ENCODE measurements at regions not wholly inside any gene's neighbourhood (a gene's known extent, or its start where the extent isn't known, plus 50 kb on each side); places are given as distances from the start of the nearest gene placed in this dataset.

DNA sequence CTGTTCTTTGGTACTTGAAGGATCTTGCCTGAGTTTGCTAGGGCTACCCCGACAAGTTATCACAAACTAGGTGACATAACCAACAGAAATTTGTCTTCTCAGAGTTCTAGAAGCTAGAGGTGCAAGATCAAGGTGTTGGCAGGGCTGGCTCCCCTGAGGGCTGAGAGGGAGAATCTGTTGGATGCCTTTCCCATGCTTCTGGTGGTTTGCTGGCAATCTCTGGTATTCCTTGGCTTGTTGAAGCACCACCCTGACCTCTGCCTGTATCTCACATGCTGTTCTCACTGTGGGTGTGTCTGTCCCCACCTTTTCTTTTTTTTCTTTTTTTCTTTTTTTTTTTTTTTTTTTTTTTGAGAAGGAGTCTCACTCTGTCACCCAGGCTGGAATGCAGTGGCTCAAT is 81.2 kb downstream of the VCPKMT start:
- no peak overlapping the region for H3K9ac ChIP-seq (ENCODE audit: low read length)
- 100% methylated on average over 1 of the region's 1 CpG for WGBS (ENCODE audit: insufficient coverage)
- H3K79me2 ChIP-seq (ENCODE audit: control insufficient read depth, insufficient read depth, low read length): peaks cover 9% of the 10 kb centered on the region
- H4K20me1 ChIP-seq (ENCODE audit: control insufficient read depth, insufficient read depth, low read length, poor library complexity, severe bottlenecking): no peaks in the 10 kb centered on the region
- H3K4me3 Mint-ChIP-seq: no peak overlapping the region
- H3K27ac ChIP-seq (ENCODE audit: low read length in 2 of 2): no peak overlapping the region
- no peaks in the 10 kb centered on the region for H3K9me3 ChIP-seq (ENCODE audit: control extremely low read depth in 1 of 3, control insufficient read depth in 2 of 3, insufficient read depth in 1 of 3, low read length in 2 of 3)
- ChIA-PET CTCF (interaction anchor here (0.7 to 1.4 kb wide), 3 partner anchors 24 to 172 kb away, joined by 3 read pairs; no protein-coding TSS in a partner anchor), POLR2A (no interaction called here)
- peaks cover 0 to 42% of the 10 kb centered on the region in 2 experiments for H3K36me3 ChIP-seq (replicated peaks in 1 of 2; ENCODE audit: control extremely low read depth in 1 of 2, control insufficient read depth in 1 of 2, extremely low read depth in 1 of 2, insufficient read depth in 2 of 2, low read length in 1 of 2)
- DNase-seq: no peak
- H3K27ac Mint-ChIP-seq: no peak overlapping the region
- intact Hi-C loops (cut with micrococcal nuclease): no loop called here
- H3K4me1 ChIP-seq (ENCODE audit: control insufficient read depth in 2 of 2, insufficient read depth in 2 of 2, low read length in 2 of 2): peaks cover 24 to 26% of the 10 kb centered on the region in 2 donors
- TF ChIP-seq, protein P1, sequence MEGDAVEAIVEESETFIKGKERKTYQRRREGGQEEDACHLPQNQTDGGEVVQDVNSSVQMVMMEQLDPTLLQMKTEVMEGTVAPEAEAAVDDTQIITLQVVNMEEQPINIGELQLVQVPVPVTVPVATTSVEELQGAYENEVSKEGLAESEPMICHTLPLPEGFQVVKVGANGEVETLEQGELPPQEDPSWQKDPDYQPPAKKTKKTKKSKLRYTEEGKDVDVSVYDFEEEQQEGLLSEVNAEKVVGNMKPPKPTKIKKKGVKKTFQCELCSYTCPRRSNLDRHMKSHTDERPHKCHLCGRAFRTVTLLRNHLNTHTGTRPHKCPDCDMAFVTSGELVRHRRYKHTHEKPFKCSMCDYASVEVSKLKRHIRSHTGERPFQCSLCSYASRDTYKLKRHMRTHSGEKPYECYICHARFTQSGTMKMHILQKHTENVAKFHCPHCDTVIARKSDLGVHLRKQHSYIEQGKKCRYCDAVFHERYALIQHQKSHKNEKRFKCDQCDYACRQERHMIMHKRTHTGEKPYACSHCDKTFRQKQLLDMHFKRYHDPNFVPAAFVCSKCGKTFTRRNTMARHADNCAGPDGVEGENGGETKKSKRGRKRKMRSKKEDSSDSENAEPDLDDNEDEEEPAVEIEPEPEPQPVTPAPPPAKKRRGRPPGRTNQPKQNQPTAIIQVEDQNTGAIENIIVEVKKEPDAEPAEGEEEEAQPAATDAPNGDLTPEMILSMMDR (IDR thresholded peaks at IDR 0.05): no peak
- no peak for TF ChIP-seq EZH2 (IDR thresholded peaks at IDR 0.05; ENCODE audit: borderline replicate concordance, insufficient read depth, low read depth, low read length, poor library complexity, severe bottlenecking)
- no peak overlapping the region for H3K4me2 ChIP-seq (replicated peaks; ENCODE audit: low read depth, low read length, poor library complexity, severe bottlenecking)
- H3K9me3 Mint-ChIP-seq (ENCODE audit: insufficient read depth): no peaks in the 10 kb centered on the region
- peaks cover 31% of the 10 kb centered on the region for H3K4me1 Mint-ChIP-seq
- no peak overlapping the region for H2AFZ ChIP-seq (ENCODE audit: insufficient read depth, low read depth, low read length, poor library complexity, severe bottlenecking)
- no peak for ATAC-seq (ENCODE audit: low read depth)
- H3K27me3 Mint-ChIP-seq: no peaks in the 10 kb centered on the region
- H3K27me3 ChIP-seq (replicated peaks in 1 of 4; ENCODE audit: control extremely low read depth in 1 of 4, control insufficient read depth in 3 of 4, insufficient read depth in 4 of 4, low read length in 3 of 4): no peaks in the 10 kb centered on the region
- no peak overlapping the region for H3K4me3 ChIP-seq (ENCODE audit: control extremely low read depth in 1 of 5, extremely low read depth in 1 of 5, insufficient read depth in 1 of 5, low read depth in 2 of 5, low read length in 4 of 5)

DNA sequence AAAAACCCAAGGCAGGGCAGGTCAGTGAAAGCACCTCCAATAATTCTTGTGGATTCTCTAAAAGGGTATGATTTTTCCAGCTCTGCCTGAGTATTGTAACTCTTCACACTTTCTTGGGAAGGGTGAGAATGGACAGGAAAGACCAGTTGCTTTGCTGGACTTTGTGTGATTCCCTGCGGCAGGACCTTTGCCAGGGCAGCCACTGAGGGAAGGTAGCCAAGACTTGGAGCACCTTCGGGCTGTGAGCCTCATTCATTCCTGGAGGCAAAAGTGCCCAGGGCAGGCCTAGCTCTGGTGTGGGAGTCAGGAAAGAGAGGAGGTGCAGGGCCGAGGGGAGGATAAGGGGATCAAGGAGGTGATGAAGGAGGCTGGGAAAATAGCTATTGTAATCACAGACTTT is 80.2 kb downstream of the VCPKMT start:
- WGBS (ENCODE audit: insufficient coverage): 92% methylated on average over 2 of the region's 3 CpGs
- Mint-ChIP-seq H3K4me3 (no peak overlapping the region), H3K9me3 (ENCODE audit: insufficient read depth) (no peaks in the 10 kb centered on the region), H3K4me1 (peaks cover 38% of the 10 kb centered on the region), H3K27me3 (no peaks in the 10 kb centered on the region), H3K27ac (no peak overlapping the region)
- H3K36me3 ChIP-seq (replicated peaks in 1 of 2; ENCODE audit: control extremely low read depth in 1 of 2, control insufficient read depth in 1 of 2, extremely low read depth in 1 of 2, insufficient read depth in 2 of 2, low read length in 1 of 2): peaks cover 0 to 39% of the 10 kb centered on the region in 2 experiments
- H3K4me3 ChIP-seq (ENCODE audit: control extremely low read depth in 1 of 5, extremely low read depth in 1 of 5, insufficient read depth in 1 of 5, low read depth in 2 of 5, low read length in 4 of 5): no peak overlapping the region
- POLR2A ChIA-PET: interaction anchor here (0.6 kb wide), 1 partner anchor 26 kb away, joined by 3 read pairs; no protein-coding TSS in a partner anchor
- no peak overlapping the region for H3K4me2 ChIP-seq (replicated peaks; ENCODE audit: low read depth, low read length, poor library complexity, severe bottlenecking)
- H3K9me3 ChIP-seq (ENCODE audit: control extremely low read depth in 1 of 3, control insufficient read depth in 2 of 3, insufficient read depth in 1 of 3, low read length in 2 of 3): no peaks in the 10 kb centered on the region
- no peaks in the 10 kb centered on the region for H3K27me3 ChIP-seq (replicated peaks in 1 of 4; ENCODE audit: control extremely low read depth in 1 of 4, control insufficient read depth in 3 of 4, insufficient read depth in 4 of 4, low read length in 3 of 4)
- no peaks in the 10 kb centered on the region for H4K20me1 ChIP-seq (ENCODE audit: control insufficient read depth, insufficient read depth, low read length, poor library complexity, severe bottlenecking)
- H3K27ac ChIP-seq (ENCODE audit: low read length in 2 of 2): no peak overlapping the region
- CTCF ChIA-PET: interaction anchor here (1.5 kb wide), 1 partner anchor 9 kb away, joined by 5 read pairs; no protein-coding TSS in a partner anchor
- DNase-seq (no peak), ATAC-seq (ENCODE audit: low read depth) (no peak)
- H3K4me1 ChIP-seq (ENCODE audit: control insufficient read depth in 2 of 2, insufficient read depth in 2 of 2, low read length in 2 of 2): peaks cover 34 to 36% of the 10 kb centered on the region in 2 donors
- no peak overlapping the region for H2AFZ ChIP-seq (ENCODE audit: insufficient read depth, low read depth, low read length, poor library complexity, severe bottlenecking)
- peaks cover 19% of the 10 kb centered on the region for H3K79me2 ChIP-seq (ENCODE audit: control insufficient read depth, insufficient read depth, low read length)
- intact Hi-C loops (cut with micrococcal nuclease): no loop called here
- TF ChIP-seq, protein P1 (IDR thresholded peaks at IDR 0.05): no peak
- TF ChIP-seq EZH2 (IDR thresholded peaks at IDR 0.05; ENCODE audit: borderline replicate concordance, insufficient read depth, low read depth, low read length, poor library complexity, severe bottlenecking): no peak
- H3K9ac ChIP-seq (ENCODE audit: low read length): no peak overlapping the region
